CD4-positive, alpha-beta T cell treated with Interleukin-17A for 1 hour (primary cell): ENCODE measurements at regions not wholly inside any gene's neighbourhood (a gene's known extent, or its start where the extent isn't known, plus 50 kb on each side); places are given as distances from the start of the nearest gene placed in this dataset.

Source experiments
- DNase-seq: peaks from one replicate; pipeline ENCODE4 v3.0.0-alpha.2; 2020

DNA sequence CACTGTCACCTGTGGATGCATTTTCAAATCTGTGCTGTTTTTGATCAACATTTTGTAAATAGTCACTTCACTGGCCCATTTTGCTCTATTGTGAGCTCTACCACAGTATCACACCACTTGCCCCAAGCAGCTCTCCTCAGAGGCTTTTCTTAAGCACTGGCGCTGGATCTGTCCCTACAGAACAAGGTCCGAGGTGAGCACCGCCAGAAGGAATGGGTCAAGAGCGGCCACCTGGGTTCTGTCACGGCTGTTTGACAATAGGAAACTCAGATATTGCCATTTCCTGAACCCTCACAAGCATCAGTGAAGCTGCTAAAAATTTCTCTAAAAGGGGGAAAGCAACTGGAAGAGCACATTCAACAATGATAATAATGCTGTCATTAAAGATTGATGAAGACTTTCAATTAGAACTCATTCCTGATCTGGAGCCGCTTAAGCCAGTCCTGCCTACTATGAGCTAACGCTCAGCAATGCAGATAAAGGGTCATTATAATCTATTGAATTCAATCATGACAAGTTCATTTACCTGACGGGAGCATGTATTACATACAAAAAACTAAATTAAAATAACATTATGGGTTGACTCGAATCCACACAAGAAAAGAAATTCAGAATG is 514.0 kb downstream of the GALR1 start:
- DNase-seq = no peak

DNA sequence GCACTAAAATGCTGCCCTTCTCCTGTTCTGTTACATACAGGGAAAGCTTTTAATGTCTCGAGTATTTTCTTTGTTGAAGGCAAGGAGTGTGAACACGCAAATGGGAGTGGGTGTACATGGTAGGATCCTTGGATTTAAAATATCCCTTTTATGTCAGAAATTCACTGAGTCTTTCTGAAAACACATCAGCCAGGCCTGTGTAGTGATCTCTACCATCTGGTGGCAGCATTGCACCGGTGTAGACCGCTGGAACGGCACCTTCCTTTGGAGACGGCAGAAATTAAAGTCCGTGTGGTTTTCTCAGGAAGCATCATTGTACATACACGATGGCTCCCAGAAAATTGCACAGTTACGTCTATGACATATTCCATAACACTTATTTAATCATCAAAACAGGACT is 515.8 kb downstream of the GALR1 start:
- no peak for DNase-seq

DNA sequence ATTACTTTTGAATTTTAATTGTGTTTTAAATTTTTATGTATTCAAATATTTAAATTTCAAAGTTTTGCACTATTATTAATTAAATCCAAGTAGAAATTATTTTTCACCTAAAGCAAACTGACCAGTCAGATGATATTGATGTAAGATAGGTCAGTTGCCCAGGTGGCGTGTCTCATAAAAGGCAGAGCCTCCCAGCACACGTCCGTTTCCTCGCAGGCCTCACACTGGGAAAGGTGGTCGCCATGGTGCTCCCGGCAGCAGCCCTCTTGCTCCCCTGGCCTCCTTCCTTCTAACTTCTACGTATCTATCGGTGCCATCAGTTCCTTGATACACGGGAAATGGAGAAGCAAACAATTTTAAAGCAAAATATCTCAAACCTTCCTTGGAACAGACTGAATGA is 516.8 kb downstream of the GALR1 start:
- DNase-seq = no peak

DNA sequence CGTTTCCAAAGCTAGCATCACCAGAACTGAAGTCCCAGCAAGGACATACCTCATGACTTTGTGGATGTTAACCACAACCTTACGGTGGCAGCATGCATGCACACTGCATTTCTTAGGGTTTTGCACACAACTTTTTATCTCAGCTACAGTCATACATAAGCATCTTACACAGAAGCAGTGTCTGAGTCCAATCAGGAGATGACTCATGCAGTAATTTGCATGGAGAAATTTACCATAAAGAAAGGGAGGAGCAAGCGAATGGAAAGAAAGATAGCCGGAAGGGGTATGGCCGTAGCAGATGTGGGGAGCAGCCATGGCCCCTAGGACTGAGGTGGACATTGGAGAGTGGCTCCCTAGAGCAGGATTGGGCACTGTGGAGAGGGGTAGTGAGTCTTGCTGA is 522.5 kb downstream of the GALR1 start:
- DNase-seq = no peak

DNA sequence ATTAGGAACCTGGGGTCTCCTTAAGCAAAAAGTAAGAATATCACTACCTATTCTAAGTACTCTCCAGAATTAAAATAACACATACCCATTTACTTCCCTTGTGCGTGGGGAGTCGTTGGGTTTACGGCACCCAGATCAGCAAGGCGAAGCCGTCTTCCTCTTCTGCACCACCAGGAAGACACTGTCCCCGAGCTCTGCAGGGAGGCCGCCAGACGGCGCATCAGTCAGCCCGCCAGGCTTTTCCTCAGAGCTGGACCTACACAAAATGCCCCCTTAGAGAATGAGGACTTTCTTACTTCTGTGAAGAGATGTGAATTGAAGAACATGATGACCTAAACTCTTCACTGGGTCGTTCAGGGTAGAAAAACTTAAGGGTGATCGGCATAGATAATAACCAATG is 526.5 kb downstream of the GALR1 start:
- no peak for DNase-seq

DNA sequence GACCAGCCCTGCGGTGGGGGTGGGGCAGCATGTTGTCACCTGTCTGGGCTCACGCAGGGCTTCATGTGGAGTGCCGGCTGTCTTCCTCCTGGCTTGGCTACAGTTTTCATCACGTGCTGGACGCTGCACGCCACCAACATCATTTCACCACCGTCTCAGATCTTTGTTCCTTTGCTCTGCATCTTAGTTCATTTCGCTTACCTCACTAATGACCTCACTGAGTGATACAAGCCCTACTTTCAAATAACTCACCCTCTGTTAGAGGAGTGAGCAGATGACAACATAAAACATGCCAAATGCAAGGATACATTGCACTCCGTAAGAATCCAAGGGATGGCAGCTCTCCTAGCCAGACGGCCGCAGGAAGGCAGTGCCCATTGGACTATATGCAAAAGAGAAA is 527.5 kb downstream of the GALR1 start:
- no peak for DNase-seq

DNA sequence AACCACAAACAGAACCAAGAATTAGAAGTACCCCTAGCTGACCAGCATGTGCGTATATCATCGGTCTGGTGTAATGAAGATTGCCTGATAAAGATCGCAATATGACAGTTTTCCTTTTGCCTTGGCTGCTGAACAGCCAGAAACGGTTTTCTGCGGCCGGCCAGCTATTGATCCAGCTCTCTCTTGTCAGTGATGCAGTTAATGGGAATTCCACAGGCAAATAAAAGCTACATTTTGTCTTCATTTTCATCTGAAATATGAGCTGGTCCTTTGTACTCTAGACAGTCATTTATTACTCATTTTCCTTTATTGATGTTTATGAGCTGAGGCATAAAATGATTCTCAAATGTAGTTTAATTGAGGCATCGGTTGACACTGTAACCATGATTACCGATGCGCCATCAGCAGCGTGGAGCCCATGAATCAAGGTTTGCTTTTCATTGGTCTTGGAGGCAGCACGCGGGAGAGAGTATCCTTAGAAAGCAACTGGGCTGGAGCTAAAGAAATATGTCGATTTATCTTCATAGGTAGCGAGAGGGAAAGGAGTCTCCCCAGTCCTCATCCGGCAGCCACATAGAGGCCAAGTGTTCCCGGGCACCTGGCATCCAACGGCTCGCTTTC is 535.2 kb downstream of the GALR1 start:
- DNase-seq = no peak

DNA sequence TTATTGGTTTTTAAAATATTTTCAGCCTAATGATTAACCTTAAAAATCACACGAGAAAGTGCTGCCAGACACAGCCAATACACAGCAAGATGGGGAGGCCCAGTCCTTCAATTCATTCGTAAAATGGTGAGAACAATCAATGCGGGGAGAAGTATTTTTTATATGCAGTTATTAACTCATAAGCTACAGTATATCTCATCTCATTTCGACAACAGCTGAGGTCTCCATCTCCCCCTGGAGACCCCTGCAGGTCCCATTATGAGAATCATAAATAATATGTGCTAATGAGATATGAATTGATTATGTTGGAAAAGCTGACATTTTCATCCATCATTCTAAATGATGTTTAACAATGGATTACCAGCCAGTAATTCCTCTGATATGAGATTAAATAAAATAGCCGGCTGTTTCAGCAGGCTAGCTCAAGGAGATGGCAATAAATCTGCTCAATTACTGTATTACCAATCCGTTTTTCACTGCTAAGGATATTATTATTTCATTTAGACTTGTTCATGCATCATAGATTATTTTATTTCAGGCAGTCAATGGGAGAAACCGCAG is 535.8 kb downstream of the GALR1 start:
- no peak for DNase-seq

DNA sequence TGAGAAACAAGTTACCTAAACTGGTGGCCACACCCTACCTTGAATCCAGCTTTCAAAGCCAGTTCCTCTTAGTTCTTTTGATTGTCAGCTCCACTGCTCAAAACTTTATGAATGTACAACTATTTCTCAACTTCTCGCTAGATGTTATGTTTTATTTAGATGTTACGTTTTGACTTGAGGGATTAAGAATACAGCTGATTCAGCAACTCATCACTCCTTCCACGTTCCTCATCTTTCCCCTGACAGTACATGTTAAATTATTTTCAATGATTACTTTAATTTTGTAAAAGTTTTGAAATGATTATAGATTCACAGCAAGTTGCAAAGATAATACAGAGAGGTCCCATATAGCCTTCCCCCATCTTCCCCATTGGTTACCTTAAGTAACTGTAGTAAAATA is 553.4 kb downstream of the GALR1 start:
- no peak for DNase-seq

DNA sequence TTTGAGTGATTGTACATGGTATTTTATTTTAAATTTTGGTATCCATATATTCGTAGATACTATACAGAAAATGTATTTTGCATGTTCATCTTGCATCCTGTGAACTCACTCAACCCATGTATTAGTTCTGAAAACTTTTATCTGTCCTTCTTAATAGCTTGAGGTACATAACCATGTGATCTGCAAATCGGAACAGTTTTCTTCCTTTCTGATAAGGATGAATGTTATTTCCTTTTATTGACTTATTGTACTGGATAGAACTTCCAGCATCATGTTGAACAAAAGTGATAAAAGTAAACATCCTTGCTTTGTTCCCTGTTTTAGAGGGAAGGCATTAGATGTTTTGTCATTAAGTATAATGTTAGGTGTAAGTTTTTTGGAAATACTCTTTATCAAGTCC is 554.7 kb downstream of the GALR1 start:
- no peak for DNase-seq

DNA sequence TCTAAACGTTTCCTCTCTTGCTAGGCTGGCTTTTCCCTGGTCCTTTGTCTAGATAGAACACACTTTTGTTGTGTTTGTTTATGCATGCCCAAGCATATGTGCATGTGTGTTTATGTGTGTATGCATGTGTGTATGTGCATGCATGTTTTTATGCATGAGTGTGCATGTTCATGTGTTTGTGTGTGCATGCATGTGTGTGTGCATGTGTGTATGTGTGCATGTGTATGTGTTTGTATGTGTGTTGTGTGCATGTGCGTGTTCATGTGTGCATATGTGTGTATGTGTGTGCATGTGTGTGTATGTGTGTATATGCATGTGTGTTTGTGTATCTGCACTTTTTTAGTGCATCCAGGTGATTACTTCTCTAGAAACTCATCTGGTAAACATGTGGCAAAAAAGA is 558.0 kb downstream of the GALR1 start:
- DNase-seq = no peak

DNA sequence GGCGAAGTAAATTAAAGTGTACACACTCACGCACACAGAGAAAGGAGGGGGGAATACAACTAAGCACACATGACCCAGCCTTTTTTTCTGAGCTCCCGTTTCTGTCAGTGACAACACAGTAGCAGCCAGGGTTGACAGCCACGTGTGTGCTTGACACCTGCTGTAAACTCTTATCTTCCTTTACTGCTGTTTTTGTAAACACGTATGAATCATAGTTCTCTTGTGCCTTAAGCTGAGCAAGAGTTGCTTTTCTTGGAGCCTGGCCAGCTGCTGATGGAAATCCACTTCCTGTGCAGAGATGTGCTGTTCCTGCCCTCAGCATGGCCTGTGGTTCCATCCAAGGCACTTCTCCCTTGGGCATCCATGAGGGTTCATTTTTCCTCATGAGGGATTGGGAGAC is 561.9 kb downstream of the GALR1 start:
- DNase-seq = no peak

DNA sequence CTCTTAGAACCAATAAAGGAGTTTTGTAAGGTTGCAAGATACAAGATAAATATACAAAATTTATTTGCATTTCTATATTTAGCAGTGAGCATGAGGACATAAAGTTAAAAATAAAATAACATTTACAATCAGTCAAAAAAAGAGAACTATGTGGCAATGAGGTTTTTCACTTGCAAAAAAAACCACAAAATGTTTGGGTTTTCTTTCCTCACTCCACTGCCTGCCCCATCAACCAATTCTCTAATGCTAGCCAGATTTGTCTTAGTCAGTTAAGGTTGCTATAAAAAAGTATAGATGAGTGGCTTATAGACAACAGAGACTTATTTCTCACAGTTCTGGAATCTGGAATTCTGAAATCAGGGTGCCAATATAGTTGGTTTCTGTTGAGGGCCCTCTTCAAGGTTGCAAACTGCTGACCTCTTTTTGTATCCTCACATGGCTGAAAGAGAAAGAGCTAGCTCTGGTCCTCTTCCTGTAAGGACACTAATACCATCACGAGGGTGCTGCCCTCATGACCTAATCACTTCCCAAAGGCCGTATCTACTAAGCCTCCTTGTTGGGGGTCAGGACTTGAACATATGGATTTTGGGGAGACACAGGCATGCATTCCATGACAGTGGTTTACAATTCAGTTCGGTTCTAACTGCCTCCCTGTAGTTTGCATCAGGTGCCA is 566.2 kb downstream of the GALR1 start:
- DNase-seq = no peak

DNA sequence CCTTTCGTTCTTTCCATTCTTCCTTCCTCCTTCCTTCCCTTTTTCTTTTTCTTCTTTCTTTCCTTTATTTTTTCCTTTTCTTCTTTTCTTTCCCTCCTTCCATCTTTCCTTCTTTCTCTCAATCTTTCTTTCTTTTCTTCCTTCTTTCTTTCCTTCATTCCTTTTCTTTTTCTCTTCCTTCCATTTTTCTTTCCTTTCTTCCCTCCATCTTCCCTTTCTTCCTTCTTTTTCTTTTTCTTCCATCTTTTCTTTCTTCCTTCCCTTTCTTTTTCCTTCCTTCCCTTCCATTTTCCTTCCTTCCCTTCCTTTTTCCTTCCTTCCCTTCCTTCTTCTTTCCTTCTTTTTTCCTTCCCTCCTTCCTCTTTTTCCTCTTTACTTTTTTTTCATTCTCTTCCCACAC is 568.7 kb downstream of the GALR1 start:
- DNase-seq = no peak

DNA sequence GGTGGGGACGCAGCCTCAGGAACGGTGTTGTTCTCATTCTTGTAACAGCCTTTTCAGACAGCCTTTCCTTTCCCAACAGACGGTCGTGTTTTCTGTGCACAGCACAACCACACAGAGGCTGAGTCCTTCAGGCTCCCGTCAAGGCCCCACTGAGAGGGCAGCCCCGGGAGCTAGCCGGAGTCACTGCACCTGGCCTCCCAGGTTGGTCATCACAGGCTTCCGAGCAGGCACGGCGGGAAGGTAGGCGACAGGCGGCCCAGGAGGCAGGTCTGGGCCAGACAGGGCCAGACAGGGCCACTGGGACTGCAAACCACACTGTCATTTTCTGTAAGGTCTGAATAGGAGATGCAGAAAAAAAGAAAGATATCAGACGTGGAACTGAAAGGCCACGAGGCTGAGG is 570.8 kb downstream of the GALR1 start:
- no peak for DNase-seq

DNA sequence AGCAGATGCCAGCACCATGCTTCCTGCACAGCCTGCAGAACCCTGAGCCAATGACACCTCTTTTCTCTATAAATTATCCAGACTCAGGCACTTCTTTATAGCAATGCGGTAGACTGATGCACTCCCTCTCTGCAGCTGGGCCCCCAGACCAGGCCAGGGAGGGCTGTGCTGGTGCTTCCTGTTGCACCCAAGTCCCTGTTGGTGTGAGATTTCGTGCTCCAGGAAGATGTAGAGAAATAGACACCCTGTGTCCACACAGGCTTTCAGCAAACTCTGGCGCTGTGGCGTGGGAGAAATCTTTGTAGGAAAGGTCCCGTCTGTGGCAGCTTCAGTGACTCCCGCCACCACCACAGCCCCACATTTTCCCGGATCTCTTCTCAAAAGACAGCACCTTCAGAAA is 572.2 kb downstream of the GALR1 start:
- no peak for DNase-seq

DNA sequence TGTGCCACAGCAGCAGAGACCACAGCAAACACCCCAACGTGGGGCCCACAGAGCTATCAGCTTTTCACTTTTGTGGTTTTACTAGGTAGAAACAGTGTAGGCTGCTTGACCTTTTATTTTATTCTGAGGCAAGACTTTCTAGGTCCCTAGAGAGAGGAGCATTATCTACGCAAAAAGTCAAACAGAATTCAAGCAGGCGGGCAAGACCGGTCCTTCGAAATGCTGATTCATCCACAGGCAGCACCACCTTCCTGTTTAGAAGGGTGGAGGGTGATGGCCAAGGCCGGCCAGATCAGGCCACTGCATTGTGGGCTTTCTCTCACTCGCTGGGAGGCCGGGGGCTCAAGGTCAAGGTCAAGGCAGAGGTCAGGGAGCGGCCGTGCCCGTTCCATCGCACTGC is 573.0 kb downstream of the GALR1 start:
- DNase-seq = no peak

DNA sequence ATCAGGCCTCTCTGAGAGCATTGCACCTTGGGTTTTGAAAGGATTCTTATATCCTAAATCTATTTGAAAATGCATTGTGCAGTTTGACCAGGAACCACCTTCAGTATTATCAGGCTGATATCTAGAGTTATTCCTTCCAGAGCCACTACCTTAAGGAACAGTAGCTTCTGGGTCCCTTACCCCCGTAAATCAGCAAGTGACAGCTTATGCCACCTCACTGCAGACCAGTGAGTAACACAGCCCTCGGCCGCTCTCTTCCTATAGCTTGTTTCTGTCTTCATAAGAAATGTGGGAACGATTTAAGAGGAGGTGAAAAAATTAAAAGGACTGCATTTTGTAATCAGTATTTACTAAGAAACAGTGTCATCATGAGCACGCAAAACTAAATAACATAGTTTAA is 584.2 kb downstream of the GALR1 start:
- DNase-seq = no peak

DNA sequence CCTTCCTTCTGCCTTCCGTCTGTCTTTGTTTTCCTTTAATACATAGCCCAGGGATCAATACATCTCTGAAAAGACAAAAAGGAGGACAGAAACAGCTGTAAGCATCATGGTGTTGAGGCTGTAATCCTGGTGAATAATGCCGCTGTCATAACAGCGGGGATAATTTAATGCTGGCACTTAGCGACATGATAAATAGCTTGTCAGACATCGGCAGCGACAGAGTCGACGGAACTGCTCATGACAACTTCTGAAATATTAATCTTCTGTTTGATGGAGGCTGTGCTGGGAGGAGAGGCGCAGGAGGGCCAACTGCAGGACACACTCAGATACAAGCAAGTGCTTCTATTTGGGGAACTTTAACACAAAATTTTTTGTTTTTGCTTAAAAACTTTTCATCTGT is 602.2 kb downstream of the GALR1 start:
- no peak for DNase-seq

DNA sequence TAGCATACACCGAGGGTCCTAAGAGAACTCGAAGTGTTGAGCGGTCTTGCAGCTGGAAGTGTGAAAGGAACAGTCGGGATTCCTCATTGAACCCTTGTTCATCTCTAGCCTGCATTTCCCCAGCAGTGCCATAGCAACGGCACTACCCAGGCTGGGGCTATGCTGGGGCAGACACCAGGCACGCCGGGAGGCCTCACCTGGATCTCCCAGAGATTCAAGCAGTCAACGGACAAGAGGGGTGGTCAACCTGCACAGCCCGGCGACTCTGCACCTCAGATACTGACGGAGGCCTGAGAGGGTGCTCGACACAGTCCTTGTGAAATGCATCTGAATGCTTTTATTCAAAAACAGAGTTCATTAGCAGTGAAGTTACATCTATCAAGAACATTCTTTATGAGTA is 604.2 kb downstream of the GALR1 start:
- DNase-seq = no peak

DNA sequence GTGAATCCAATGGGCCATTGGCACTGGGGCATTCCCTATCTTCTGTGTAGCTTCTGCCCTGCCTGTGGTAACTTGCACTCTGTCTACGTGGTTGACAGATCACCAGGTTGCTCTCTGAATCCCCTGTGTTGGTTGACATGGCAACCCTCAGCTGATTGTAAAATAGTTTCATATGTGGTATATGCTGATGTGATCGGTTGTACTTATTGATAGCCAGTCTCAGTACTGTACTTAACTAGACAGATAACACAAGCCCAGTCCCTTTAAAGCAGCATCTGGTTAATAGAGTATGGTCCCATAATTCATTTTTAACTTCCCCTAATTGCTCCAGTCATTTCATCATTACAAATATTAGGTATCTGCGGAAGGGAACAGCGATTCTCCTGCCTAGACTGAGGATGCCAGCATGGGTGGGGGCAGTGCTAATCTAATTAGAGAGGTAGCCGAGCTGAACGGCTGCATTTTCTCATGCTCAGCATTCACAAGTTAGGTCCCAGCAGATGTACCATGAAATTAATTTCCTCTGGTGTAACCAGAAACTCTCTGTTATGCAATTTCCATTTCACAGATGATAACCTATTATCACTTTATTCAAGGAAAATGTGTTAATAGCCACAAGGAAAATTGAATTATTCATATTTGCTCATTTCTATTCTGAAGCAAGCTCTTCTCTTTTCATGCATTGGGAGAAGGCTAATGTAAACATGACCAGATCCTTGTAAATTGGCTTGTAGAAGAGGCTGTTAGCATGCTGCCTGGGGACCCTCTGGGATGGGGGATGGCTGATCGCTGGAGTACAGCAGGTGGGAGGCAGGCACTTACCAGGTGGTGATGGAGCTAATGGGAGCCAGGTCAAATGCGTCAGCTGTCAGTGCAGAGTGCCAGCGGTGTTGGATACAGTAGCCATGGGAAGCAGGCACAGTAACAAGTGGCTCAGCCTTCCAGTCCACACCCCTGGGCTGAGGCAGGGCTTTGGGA is 608.3 kb downstream of the GALR1 start:
- no peak for DNase-seq

DNA sequence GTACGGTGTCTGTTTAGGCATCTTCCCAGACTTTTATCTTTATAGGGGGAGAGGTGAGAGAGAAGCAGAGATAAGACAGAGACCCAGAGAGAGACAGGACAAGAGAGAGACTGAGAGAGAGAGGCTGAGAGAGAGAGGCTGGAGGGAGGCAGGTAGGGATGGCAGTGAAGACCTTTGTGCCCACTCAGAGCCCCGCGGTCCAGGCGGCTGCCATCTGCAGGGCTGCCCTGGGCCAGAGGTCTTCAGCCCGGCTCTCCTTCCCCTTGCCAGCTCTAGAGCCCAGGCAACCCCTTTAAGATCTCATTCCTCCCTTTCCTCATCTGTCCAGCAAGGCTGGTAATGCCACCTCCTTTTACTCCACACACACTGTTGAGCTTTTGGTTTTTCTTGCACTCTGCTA is 610.0 kb downstream of the GALR1 start:
- no peak for DNase-seq

DNA sequence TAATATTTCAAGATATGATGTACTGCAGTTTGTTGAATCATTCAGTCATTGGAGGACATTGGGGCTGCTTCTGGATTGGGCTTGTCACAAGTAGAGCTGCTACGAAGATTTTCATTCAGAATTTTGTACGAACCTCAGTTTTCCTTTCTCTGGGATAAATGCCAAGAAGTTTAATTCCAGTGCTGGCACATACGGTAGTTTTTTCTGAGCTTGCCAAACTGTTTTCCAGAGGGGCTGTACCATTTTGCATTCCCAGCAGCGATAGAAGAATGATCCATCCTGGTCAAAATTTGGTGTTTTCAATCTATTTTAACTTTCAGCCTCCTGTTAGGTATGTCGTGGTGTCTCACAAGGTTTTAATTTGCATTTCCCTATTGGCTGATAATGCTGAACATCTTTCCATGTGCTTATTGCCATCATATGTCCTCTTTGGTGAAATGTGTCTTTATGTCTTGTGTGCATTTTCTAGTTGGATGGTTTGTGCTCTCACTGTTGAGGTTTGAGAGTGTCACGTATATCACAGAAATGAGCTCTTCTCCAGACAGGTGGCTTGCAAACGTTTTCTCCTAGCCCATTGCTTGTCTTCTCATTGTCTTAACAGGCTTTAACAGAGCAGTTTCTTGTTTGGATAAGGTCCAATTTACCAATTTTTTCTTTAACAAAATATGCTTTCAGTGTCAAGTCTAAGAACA is 612.6 kb downstream of the GALR1 start:
- DNase-seq = no peak
